OCI-LY7 (cell line): ENCODE measurements at regions not wholly inside any gene's neighbourhood (a gene's known extent, or its start where the extent isn't known, plus 50 kb on each side); places are given as distances from the start of the nearest gene placed in this dataset.

ENCODE experiments used
- CTCF ChIP-seq: fragments of 200-600 bp; sonication (generic); conservative IDR thresholded peaks from 2 replicates; pipeline ENCODE4 v1.5.1; 2014; ENCODE audit warnings: mild to moderate bottlenecking, antibody characterized with exemption, low read length, moderate library complexity, mixed read lengths
- EZH2phosphoT487 ChIP-seq: fragments of 200-600 bp; sonication (generic); IDR thresholded peaks from 2 replicates; pipeline ENCODE4 v1.6.1; 2018; ENCODE audit warnings: low read depth, borderline replicate concordance, mild to moderate bottlenecking, mixed run types, antibody characterized with exemption, low read length, moderate library complexity, mixed read lengths

- TF ChIP-seq CTCF (no peak), EZH2phosphoT487 (no peak)
Measured at GRCh38 chr5:143601917-143602333, 198.4 kb upstream of the NR3C1 start.
